ENCODE measurements at regions not wholly inside any gene's neighbourhood (a gene's known extent, or its start where the extent isn't known, plus 50 kb on each side); places are given as distances from the start of the nearest gene placed in this dataset.

- TF ChIP-seq CTCF (IDR thresholded peaks at IDR 0.05) (no peak), POLR2A (IDR thresholded peaks at IDR 0.05) (no peak)
These were observed 90.9 kb downstream of the BMP4 start for GRCh38 chr14:53865711-53866110.

Measured in testis (tissue), 2 donors.